ENCODE measurements at regions not wholly inside any gene's neighbourhood (a gene's known extent, or its start where the extent isn't known, plus 50 kb on each side); places are given as distances from the start of the nearest gene placed in this dataset.
"Not testable (repeated sequence)": the region's sequence is repeated elsewhere in the genome, so short reads cannot be mapped to it uniquely, and the experiment has no call there.

GRCh38 chr2:66030553-66030952 lies 404.4 kb upstream of the MEIS1 start:
- DNase-seq (ENCODE audit: low read depth) = no peak

- no peak for DNase-seq (ENCODE audit: low read depth)
Observed at GRCh38 chr2:66024391-66024790, 410.5 kb upstream of the MEIS1 start.

GRCh38 chr2:66021296-66021695 lies 413.6 kb upstream of the MEIS1 start:
- no peak for DNase-seq (ENCODE audit: low read depth)

- DNase-seq (ENCODE audit: low read depth) = no peak
Observed at GRCh38 chr2:66017763-66018162, 417.2 kb upstream of the MEIS1 start.

- DNase-seq (ENCODE audit: low read depth) = no peak
Observed at GRCh38 chr2:66014450-66014849, 420.5 kb upstream of the MEIS1 start.

- no peak for DNase-seq (ENCODE audit: low read depth)
Observed at GRCh38 chr2:66013456-66013855, 421.5 kb upstream of the MEIS1 start.

GRCh38 chr2:66003931-66004330 lies 431.0 kb upstream of the MEIS1 start:
- no peak for DNase-seq (ENCODE audit: low read depth)

- DNase-seq (ENCODE audit: low read depth) = no peak
Observed at GRCh38 chr2:66001538-66001937, 433.4 kb upstream of the MEIS1 start.

- no peak for DNase-seq (ENCODE audit: low read depth)
Observed at GRCh38 chr2:66000901-66001300, 434.0 kb upstream of the MEIS1 start.

GRCh38 chr2:65999796-66000195 lies 435.1 kb upstream of the MEIS1 start:
- DNase-seq (ENCODE audit: low read depth) = no peak

GRCh38 chr2:65999103-65999502 lies 435.8 kb upstream of the MEIS1 start:
- no peak for DNase-seq (ENCODE audit: low read depth)

- DNase-seq (ENCODE audit: low read depth) = no peak
Observed at GRCh38 chr2:65997961-65998360, 437.0 kb upstream of the MEIS1 start.

- DNase-seq (ENCODE audit: low read depth) = no peak
Observed at GRCh38 chr2:65992198-65992554, 442.7 kb upstream of the MEIS1 start.

GRCh38 chr2:65991381-65992197 lies 443.3 kb upstream of the MEIS1 start:
- no peak for DNase-seq (ENCODE audit: low read depth)

- DNase-seq (ENCODE audit: low read depth) = no peak
Observed at GRCh38 chr2:65985986-65986385, 448.9 kb upstream of the MEIS1 start.

- no peak for DNase-seq (ENCODE audit: low read depth)
Observed at GRCh38 chr2:65980531-65980930, 454.4 kb upstream of the MEIS1 start.

GRCh38 chr2:65979446-65979845 lies 455.5 kb upstream of the MEIS1 start:
- no peak for DNase-seq (ENCODE audit: low read depth)

GRCh38 chr2:65974067-65974723 lies 460.7 kb upstream of the MEIS1 start:
- DNase-seq (ENCODE audit: low read depth) = no peak

GRCh38 chr2:65969161-65969560 lies 465.8 kb upstream of the MEIS1 start:
- DNase-seq (ENCODE audit: low read depth) = no peak

GRCh38 chr2:65963303-65963702 lies 471.6 kb upstream of the MEIS1 start:
- DNase-seq (ENCODE audit: low read depth) = not testable (repeated sequence)

GRCh38 chr2:65960953-65961352 lies 474.0 kb upstream of the MEIS1 start:
- no peak for DNase-seq (ENCODE audit: low read depth)

GRCh38 chr2:65957886-65958285 lies 477.0 kb upstream of the MEIS1 start:
- no peak for DNase-seq (ENCODE audit: low read depth)

GRCh38 chr2:65957454-65957853 lies 477.5 kb upstream of the MEIS1 start:
- no peak for DNase-seq (ENCODE audit: low read depth)

GRCh38 chr2:65955259-65955658 lies 479.7 kb upstream of the MEIS1 start:
- DNase-seq (ENCODE audit: low read depth) = no peak

Data from HS-27A (cell line).